ENCODE measurements at regions not wholly inside any gene's neighbourhood (a gene's known extent, or its start where the extent isn't known, plus 50 kb on each side); places are given as distances from the start of the nearest gene placed in this dataset.

DNA sequence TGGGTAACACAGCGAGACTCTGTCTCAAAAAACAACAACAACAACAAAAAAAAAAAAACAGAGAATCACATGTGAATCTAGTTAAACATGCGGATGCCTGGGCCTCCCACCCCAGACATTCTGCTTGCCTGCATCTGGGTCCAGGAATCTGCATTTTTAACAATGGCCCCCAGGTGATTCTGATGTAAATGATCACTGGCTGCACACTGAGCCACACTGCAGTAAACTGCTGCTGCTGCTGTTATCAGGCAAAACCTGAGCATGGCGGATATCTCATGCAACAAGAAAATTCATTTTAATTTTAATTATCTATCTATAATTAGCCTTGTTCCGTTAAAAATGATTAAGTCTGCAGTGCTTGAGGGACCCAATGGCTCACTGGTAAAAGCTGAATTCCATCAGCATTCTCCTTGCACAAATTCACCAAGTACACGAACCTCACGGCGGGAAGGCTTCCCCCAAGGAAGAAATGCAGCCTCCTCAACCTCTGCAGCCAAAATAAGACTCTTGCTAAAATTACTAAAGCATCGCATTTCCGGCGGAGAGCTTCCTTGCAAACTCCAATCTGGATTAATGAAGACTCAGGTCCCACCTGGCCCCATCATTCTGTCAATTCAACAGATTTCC is 81.6 kb upstream of the SNX9 start:
- no CpG with 5 or more reads among the region's 10 CpGs for WGBS (ENCODE audit: extremely low coverage, insufficient read length, low lambda C conversion rate)
- Histone ChIP-seq H3K56ac (ENCODE audit: insufficient read length, low read depth, low read length) (no peak overlapping the region), H4K5ac (ENCODE audit: insufficient read length, low read depth, low read length) (no peak overlapping the region), H2AK5ac (ENCODE audit: insufficient read length, low read length) (no peak overlapping the region), H3K79me2 (ENCODE audit: insufficient read depth, low read length) (no peaks in the 10 kb centered on the region), H3K27me3 (ENCODE audit: insufficient read depth, low read length) (no peaks in the 10 kb centered on the region), H3K14ac (ENCODE audit: insufficient read depth, low read length) (no peak overlapping the region), H2BK5ac (ENCODE audit: insufficient read length, low read length) (no peak overlapping the region), H2BK120ac (ENCODE audit: low read depth, low read length, poor library complexity, severe bottlenecking) (no peak overlapping the region), H2BK15ac (ENCODE audit: low read depth, low read length) (no peak overlapping the region), H3K27ac (ENCODE audit: insufficient read length, low read depth, low read length) (no peak overlapping the region), H3K18ac (ENCODE audit: insufficient read length, low read depth, low read length) (no peak overlapping the region), H3K4ac (ENCODE audit: low read depth, low read length) (no peak overlapping the region), H3T11ph (ENCODE audit: low read length) (no peak overlapping the region), H4K91ac (ENCODE audit: insufficient read length, low read depth, low read length) (no peak overlapping the region), H2AFZ (ENCODE audit: low read length) (no peak overlapping the region), H4K8ac (replicated peaks; ENCODE audit: insufficient read length, low read depth, low read length) (no peak overlapping the region), H3K79me1 (ENCODE audit: insufficient read depth, low read depth, low read length, poor library complexity, severe bottlenecking) (no peaks in the 10 kb centered on the region), H2BK12ac (ENCODE audit: insufficient read length, low read depth, low read length) (no peak overlapping the region), H3K23ac (ENCODE audit: insufficient read length, low read depth, low read length) (no peak overlapping the region), H3K23me2 (ENCODE audit: insufficient read length, low read depth, low read length, poor library complexity, severe bottlenecking) (no peaks in the 10 kb centered on the region), H3K9me3 (ENCODE audit: control insufficient read depth, low read depth, low read length) (peaks cover 3% of the 10 kb centered on the region), H4K20me1 (ENCODE audit: control insufficient read depth, insufficient read depth, insufficient read length) (no peaks in the 10 kb centered on the region), H3K4me2 (ENCODE audit: insufficient read depth, insufficient read length, low read length) (no peak overlapping the region), H3K9ac (ENCODE audit: extremely low read depth, insufficient read length, low read length) (no peak overlapping the region), H3K4me1 (ENCODE audit: insufficient read depth, low read length) (no peaks in the 10 kb centered on the region; the same call in 1 of the 2 replicates), H2BK20ac (ENCODE audit: low read depth, low read length, poor library complexity, severe bottlenecking) (no peak overlapping the region)
- Mint-ChIP-seq H3K4me1 (peaks cover 18 to 30% of the 10 kb centered on the region in 2 experiments), H3K4me3 (no peak overlapping the region; a peak in 1 of 5 replicates), H3K9me3 (peaks cover 23 to 28% of the 10 kb centered on the region in 2 experiments), H3K27me3 (ENCODE audit: low read depth) (no peaks in the 10 kb centered on the region; the same call in 1 of the 2 replicates), H3K27ac (peak overlapping the region; percentile 49 to 76 (median 69)), H3K36me3 (ENCODE audit: insufficient read depth in 1 of 3, low read depth in 3 of 3) (peaks cover 15 to 25% (median 23%) of the 10 kb centered on the region in 3 experiments)
- no peak for TF ChIP-seq CTCF (conservative IDR thresholded peaks at IDR 0.05)
- peak; percentile 48 for DNase-seq
